Memory B cell (primary cell): ENCODE measurements at regions not wholly inside any gene's neighbourhood (a gene's known extent, or its start where the extent isn't known, plus 50 kb on each side); places are given as distances from the start of the nearest gene placed in this dataset.

Source experiments
- ATAC-seq: fragments of 150-1000 bp; cut with Tn5 transposase; 2 replicates; pipeline ENCODE4 v1.10.0; 2021; ENCODE audit warnings: low read depth, mild to moderate bottlenecking, moderate library complexity
- DNase-seq, 2 donors: peaks; one replicate each; pipeline ENCODE4 v3.0.0; 2022; ENCODE audit warnings: low spot score in 2 of 2
- H3K27ac Mint-ChIP-seq: one replicate; pipeline ENCODE4 v1.8.0; 2022; ENCODE audit warnings: mild to moderate bottlenecking, moderate library complexity, mixed read lengths
- H3K27me3 Mint-ChIP-seq: one replicate; pipeline ENCODE4 v1.8.0; 2022; ENCODE audit warnings: mixed read lengths
- H3K36me3 Mint-ChIP-seq: one replicate; pipeline ENCODE4 v1.8.0; 2022; ENCODE audit warnings: mild to moderate bottlenecking, mixed read lengths
- H3K4me1 Mint-ChIP-seq: one replicate; pipeline ENCODE4 v1.8.0; 2022; ENCODE audit warnings: mixed read lengths
- H3K4me3 Mint-ChIP-seq: one replicate; pipeline ENCODE4 v1.8.0; 2022; ENCODE audit warnings: mild to moderate bottlenecking, moderate library complexity, mixed read lengths
- H3K9me3 Mint-ChIP-seq: one replicate; pipeline ENCODE4 v1.8.0; 2022; ENCODE audit warnings: mixed read lengths

DNA sequence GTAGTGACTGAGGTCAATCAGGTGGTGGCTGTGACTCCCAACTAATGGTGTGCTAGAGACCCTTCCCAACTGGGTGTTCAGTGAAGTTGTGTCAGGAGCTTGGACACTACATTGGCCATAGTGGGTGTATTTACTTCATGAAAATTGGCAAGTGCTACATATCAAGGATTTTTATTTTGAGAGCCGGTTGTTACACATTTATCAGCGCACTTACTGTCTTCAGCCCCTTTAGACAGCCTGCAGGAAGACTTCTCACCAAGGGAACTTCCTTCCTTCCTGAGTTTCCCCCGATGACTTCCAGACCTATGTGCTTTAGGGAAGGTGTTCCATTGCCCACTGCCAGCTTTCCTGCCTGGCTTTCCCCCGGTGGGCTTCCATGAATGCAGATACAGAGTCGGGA is 261.2 kb downstream of the CBLN1 start:
- H3K4me1 Mint-ChIP-seq: no peaks in the 10 kb centered on the region
- no peak overlapping the region for H3K27ac Mint-ChIP-seq

DNA sequence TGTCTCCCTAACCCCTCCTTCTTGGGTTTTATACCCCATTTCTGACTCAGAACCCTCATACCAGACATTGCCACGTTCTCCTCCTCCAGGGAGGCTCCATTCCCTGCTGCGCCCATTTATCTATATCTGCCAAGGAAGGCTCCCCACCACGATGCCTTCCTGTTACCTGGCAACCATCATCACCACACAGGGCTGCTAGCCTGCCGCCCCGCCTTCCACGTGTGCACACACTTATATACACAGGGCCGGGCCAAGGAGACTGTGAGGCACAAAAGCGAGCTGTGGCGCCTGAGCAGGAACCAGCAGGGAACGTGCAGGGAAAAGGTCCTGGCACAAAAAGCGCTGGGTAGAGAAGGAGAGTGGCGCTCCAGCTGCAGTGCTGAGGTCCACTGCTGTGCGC is 261.8 kb downstream of the CBLN1 start:
- H3K27ac Mint-ChIP-seq: no peak overlapping the region
- H3K27me3 Mint-ChIP-seq: no peaks in the 10 kb centered on the region
- peaks cover 2% of the 10 kb centered on the region for H3K9me3 Mint-ChIP-seq
- no peak overlapping the region for H3K4me3 Mint-ChIP-seq
- H3K4me1 Mint-ChIP-seq: no peaks in the 10 kb centered on the region
- ATAC-seq (no peak), DNase-seq (no peak)
- H3K36me3 Mint-ChIP-seq: no peaks in the 10 kb centered on the region

More for the DNA sequence above, 261.2 kb downstream of the CBLN1 start:
- Mint-ChIP-seq H3K27me3 (no peaks in the 10 kb centered on the region), H3K9me3 (peaks cover 2% of the 10 kb centered on the region), H3K36me3 (no peaks in the 10 kb centered on the region), H3K4me3 (no peak overlapping the region)
- ATAC-seq (no peak), DNase-seq (no peak)

DNA sequence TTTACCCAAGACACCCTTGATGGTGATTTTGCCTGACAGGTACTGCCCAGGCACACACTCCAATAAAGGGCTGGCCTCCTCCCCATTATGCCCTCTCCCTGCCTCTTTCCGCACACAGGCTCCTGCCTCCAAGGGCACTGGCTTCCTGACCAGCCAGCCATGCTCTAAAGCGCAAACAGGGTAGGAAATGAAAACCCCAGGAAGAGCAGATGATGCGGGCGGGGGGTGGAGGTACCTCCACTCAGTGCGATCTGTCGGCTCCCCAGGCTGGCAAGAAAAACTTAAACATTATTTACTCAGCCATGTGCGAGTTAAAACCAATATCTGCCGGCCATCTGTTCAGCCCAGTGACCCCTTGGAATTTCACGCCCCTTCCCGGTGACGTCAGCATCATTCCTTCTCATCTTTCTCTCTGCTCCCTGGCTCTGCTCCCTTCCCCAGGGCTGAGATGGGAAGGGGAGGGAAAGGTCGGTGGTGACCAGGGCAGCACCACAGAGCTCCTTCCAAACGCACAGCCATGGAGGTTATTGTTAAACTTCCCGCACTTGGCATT is 262.5 kb downstream of the CBLN1 start:
- no peak overlapping the region for H3K27ac Mint-ChIP-seq
- no peak overlapping the region for H3K4me3 Mint-ChIP-seq
- H3K9me3 Mint-ChIP-seq: peaks cover 6% of the 10 kb centered on the region

DNA sequence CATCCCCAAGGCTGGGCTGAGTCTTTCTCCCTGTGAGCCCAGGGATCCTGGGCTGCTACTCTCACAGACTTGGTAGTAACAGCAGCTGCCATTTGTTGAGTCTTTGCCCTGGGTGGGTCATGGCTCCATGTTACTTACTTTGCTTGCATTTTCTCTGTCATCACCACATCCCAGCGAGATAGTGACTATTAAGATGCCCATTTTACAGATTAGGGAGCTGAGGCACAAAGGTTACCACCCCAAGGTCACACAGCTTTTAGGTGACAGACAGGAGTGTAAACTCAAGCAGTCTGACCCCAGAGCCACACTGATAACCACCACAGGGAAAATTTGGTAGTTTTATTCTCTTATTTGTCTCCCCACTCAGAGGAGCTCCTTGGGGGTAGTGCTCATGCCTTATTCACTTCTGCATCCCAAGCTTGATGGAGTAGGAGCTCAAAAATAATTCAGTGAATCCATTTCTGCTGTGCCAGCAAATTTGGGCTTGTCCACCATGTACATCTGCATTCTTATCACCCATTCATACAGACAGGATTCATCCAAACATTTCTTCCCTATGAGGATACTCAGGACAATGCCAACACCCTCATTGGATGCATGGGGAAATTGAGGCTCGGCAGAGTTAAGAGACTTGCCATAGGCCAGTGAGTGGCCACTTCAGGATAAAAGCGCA is 263.2 kb downstream of the CBLN1 start:
- DNase-seq (no peak), ATAC-seq (no peak)
- no peak overlapping the region for H3K4me3 Mint-ChIP-seq
- H3K27ac Mint-ChIP-seq: no peak overlapping the region
- peaks cover 7% of the 10 kb centered on the region for H3K9me3 Mint-ChIP-seq
- H3K36me3 Mint-ChIP-seq: no peaks in the 10 kb centered on the region
- no peaks in the 10 kb centered on the region for H3K4me1 Mint-ChIP-seq
- H3K27me3 Mint-ChIP-seq: no peaks in the 10 kb centered on the region

More for the DNA sequence above, 262.5 kb downstream of the CBLN1 start:
- ATAC-seq (no peak), DNase-seq (no peak)
- H3K4me1 Mint-ChIP-seq: no peaks in the 10 kb centered on the region
- no peaks in the 10 kb centered on the region for H3K36me3 Mint-ChIP-seq
- H3K27me3 Mint-ChIP-seq: no peaks in the 10 kb centered on the region

DNA sequence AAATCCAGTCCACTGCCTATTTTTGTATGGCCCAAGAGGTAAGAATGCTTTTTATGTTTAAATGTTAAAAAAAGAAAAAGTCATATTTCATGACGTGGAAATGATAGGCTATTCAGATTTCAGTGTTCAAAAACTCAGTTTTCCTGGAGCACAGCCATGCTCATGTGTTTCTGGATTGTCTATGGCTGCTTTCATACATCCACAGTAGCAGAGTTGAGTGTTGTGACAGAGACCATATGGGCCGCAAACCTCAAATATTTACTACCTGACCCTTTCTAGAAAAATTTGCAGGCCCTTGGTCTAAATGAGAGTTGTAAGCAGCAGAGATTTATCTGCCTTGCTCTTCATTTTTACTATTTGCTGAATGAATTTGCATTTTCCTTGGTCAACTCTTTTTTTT is 264.1 kb downstream of the CBLN1 start:
- peaks cover 7% of the 10 kb centered on the region for H3K9me3 Mint-ChIP-seq
- H3K27ac Mint-ChIP-seq: no peak overlapping the region
- H3K4me3 Mint-ChIP-seq: no peak overlapping the region
- H3K4me1 Mint-ChIP-seq: no peaks in the 10 kb centered on the region
- no peaks in the 10 kb centered on the region for H3K27me3 Mint-ChIP-seq
- no peaks in the 10 kb centered on the region for H3K36me3 Mint-ChIP-seq
- DNase-seq (no peak), ATAC-seq (no peak)

DNA sequence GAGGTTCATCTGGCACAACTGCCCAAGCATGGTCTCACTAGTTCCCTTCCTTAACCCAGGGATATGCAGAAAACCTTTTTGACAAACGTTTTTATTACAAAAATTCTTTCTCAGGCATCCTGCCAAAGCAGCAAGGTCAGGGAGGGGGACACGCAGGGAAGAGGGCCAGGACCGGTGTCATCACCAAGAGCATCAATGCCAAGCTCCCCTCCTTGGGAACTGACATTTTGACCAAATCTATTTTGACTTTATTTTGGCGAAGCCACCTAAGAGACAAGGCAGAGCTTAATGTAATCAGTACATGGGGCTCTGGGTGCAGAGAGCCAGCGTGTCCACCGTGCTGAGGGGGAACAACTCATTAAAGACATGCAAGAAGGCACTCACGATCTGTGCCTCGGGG is 265.2 kb downstream of the CBLN1 start:
- Mint-ChIP-seq H3K9me3 (peaks cover 6% of the 10 kb centered on the region), H3K36me3 (no peaks in the 10 kb centered on the region)
- DNase-seq: no peak

DNA sequence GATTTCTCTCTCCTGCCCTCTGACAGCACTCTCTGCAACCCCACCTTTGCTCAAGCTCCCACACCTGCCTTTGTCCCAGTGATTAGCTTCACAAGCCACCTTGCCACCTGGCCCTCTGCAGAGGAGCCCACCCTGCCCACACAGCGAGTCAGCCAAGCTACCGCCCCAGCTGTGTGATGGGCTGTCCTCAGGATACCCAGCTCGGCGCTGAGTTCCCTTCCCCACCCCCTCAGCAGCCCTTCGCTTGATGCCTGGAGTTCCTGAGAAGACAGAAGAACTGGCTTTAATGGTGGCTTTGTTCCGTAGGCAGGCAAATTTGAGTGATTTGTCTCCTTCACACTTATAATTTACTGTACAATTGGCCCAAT is 266.4 kb downstream of the CBLN1 start:
- Mint-ChIP-seq H3K4me3 (no peak overlapping the region), H3K4me1 (no peaks in the 10 kb centered on the region), H3K27ac (no peak overlapping the region), H3K27me3 (no peaks in the 10 kb centered on the region), H3K36me3 (no peaks in the 10 kb centered on the region), H3K9me3 (peaks cover 6% of the 10 kb centered on the region)
- no peak for ATAC-seq
- no peak for DNase-seq

More for the DNA sequence above, 265.2 kb downstream of the CBLN1 start:
- ATAC-seq: no peak
- Mint-ChIP-seq H3K27ac (no peak overlapping the region), H3K4me3 (no peak overlapping the region), H3K27me3 (no peaks in the 10 kb centered on the region), H3K4me1 (no peaks in the 10 kb centered on the region)

DNA sequence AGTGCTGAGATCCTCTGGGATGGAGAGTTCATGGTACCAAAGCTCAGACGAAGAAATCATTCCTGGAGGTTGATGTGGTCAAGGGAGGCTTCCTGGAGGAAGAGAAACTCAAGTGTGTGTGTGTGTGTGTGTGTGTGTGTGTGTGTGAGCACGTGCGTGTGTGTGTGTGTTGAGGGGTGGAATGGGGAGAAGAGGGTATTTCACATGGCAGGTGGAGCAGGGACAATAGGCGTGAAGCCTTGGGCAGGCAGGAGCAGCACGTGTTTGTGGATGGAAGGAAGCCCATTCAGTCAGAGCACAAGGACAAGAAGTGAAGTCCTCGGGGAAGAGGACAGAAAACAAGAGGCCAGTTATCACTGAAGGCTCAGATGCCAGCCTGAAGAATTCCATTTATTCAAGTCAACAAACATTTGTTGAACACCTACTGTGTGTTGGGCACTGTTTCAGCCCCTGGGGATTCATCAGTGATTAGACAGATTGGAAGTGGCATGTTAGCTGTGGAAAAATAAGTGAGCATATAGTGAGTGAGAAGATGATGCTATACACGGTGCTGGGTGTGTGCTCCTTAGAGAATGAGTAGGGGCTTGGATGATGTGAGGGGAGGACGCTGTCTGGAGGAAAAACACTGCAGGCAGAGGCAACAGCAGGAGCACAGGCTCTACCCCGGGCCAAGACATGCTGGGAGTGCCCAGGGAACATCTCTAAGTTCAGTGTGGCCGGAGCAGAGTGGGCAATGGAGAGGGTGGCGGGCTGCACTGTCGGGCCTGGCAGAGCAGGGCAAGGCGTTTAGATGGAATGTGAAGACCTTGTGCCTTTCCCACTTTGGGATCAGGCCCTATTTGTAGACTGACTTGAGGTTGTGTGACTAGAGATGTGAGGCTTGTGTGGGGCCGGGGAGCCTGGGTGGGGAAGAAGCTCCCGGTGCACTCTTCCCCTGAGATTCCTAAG is 267.1 kb downstream of the CBLN1 start:
- ATAC-seq (no peak), DNase-seq (no peak)
- Mint-ChIP-seq H3K4me1 (no peaks in the 10 kb centered on the region), H3K4me3 (no peak overlapping the region), H3K27me3 (no peaks in the 10 kb centered on the region), H3K36me3 (no peaks in the 10 kb centered on the region), H3K27ac (no peak overlapping the region), H3K9me3 (peaks cover 6% of the 10 kb centered on the region)

DNA sequence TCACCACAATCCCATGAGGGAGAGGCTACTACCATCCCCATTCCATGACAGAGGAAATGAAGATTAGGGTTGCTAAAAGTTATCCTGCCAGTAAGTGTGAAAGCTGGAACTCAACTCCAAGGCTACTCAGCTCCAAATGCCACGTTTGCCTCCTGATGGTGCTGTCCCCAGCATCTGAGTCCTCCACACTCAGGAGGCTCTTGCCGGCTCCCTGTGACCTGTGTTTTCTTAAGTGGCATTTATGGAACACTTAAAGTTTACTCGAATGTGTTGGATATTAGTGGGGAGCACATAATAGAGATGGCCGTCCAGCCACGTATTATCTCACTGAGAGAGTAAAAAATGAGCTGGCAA is 267.9 kb downstream of the CBLN1 start:
- Mint-ChIP-seq H3K9me3 (peaks cover 6% of the 10 kb centered on the region), H3K4me3 (no peak overlapping the region), H3K27ac (no peak overlapping the region), H3K27me3 (no peaks in the 10 kb centered on the region), H3K4me1 (no peaks in the 10 kb centered on the region), H3K36me3 (no peaks in the 10 kb centered on the region)
- ATAC-seq (no peak), DNase-seq (no peak)

DNA sequence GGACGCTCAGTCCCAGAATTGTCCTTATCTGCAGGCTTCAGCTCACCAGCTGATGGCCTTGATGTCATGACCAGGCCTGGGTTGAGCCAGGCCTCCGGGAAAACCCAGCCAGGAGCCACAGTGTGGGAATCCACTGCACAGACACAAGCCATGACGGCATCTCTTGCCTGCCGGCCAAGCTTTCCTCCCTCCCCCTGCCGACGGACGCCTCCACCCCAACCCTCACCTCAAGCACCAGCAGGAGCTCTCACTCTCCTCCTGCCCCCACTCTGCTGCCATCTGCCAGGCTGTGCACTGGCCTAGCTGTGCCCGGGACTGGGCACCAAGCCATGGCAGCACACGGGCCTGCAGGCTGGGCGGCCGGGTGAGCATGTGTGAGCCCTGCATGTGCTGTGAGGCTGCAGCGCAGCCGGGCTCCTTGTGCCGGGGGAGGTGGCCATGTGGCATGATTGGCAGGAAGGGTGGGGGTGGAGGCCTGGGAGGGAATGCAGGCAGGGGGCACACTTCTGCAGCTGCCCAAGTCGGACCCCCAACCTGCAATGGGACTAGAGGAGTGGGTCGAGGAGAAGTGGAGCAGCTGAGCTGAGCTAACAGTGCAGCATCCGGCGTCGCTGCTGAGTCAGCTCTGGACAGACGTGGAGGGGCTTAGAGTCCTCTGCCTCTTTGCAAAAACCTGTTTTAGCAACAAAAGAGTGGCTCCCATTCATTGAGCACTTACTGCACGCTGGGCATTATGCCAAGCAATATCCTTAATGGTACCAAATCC is 268.5 kb downstream of the CBLN1 start:
- H3K27ac Mint-ChIP-seq: no peak overlapping the region
- no peaks in the 10 kb centered on the region for H3K4me1 Mint-ChIP-seq
- H3K9me3 Mint-ChIP-seq: peaks cover 6% of the 10 kb centered on the region
- no peaks in the 10 kb centered on the region for H3K36me3 Mint-ChIP-seq
- no peak overlapping the region for H3K4me3 Mint-ChIP-seq
- DNase-seq: no peak
- no peak for ATAC-seq
- no peaks in the 10 kb centered on the region for H3K27me3 Mint-ChIP-seq

DNA sequence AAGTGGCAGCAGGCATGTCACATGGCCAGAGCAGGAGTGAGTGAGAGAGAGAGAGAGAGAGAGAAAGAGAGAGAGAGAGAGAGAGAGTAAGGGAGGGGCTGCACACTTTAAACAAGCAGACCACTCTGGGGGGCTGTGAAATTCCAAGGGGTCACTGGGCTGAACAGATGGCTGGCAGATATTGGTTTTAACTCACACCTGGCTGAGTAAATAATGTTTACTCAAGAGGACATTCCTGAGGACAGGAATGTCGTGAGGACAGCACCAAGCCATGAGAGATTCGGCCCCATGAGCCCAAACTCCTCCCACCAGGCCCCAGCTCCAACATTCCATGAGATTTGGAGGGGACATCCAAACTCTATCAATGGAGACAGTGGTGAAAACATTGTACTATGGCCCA is 269.7 kb downstream of the CBLN1 start:
- H3K4me3 Mint-ChIP-seq: no peak overlapping the region
- no peaks in the 10 kb centered on the region for H3K4me1 Mint-ChIP-seq
- H3K36me3 Mint-ChIP-seq: no peaks in the 10 kb centered on the region
- H3K27me3 Mint-ChIP-seq: no peaks in the 10 kb centered on the region
- no peak for ATAC-seq
- H3K27ac Mint-ChIP-seq: no peak overlapping the region
- DNase-seq: no peak
- H3K9me3 Mint-ChIP-seq: peaks cover 6% of the 10 kb centered on the region

DNA sequence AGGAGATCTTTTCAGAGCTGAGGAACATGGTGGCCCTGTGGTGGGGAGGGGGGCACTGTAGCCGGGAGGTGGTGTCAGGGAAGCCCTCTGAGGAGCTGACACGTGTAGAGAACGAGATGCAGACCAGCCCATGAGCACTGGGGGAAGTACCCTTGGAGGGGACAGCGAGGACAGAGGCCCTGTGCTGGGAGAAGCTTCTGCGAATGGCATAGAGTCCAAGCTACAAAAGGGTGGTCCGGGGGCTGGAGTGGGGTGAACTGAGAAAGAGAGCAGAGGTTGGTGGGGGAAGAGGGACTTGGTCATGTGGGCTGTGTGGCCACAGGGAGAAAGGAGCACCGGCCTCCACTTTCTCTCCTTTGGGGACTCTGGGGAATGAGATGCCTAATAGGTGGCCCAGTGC is 270.8 kb downstream of the CBLN1 start:
- Mint-ChIP-seq H3K9me3 (peaks cover 8% of the 10 kb centered on the region), H3K27ac (no peak overlapping the region), H3K27me3 (no peaks in the 10 kb centered on the region), H3K36me3 (no peaks in the 10 kb centered on the region), H3K4me3 (no peak overlapping the region), H3K4me1 (no peaks in the 10 kb centered on the region)
- DNase-seq: no peak
- ATAC-seq: no peak

DNA sequence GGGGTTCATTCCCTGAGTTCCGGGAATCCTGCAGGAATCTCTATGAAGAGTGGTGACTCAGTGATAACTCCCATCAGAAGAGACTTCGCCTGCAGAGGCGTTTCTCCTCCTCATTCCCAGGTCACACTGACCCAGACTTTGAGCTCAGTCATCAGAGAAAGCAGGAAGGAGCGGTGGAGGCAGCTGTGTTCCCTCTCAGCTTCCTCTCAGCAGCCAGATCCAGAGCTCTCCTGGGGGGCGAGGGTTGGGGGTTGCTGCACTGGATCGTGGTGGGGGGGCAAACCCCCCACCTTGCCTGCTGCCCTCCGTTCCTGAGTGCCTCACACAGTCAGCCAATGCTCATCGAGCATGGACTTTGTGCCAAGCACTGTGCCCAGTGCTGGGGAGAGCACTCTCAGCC is 271.2 kb downstream of the CBLN1 start:
- no peak overlapping the region for H3K4me3 Mint-ChIP-seq
- no peaks in the 10 kb centered on the region for H3K4me1 Mint-ChIP-seq
- no peak overlapping the region for H3K27ac Mint-ChIP-seq
- ATAC-seq (no peak), DNase-seq (no peak)
- peaks cover 8% of the 10 kb centered on the region for H3K9me3 Mint-ChIP-seq
- H3K36me3 Mint-ChIP-seq: no peaks in the 10 kb centered on the region
- H3K27me3 Mint-ChIP-seq: no peaks in the 10 kb centered on the region

DNA sequence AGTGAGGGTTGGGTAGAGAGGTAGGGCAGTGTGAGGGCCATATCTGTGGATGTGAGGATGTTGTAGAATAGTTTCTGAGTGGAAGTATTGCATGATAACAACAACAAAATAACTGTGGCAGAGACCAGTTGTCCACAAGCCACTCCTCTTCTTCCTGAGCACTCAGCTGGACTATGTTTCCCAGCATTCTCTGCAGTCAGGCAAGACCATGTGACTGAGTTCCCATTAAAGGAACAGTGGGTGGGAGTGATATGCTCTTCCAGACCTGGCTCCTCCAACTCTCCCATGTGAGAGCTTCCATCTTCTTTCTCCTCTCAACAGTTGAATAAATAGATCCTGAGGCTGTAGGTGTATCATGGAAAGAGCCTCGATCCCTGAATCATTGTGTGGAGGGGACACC is 272.4 kb downstream of the CBLN1 start:
- Mint-ChIP-seq H3K9me3 (peaks cover 4% of the 10 kb centered on the region), H3K27me3 (no peaks in the 10 kb centered on the region), H3K4me1 (no peaks in the 10 kb centered on the region), H3K27ac (no peak overlapping the region), H3K36me3 (no peaks in the 10 kb centered on the region), H3K4me3 (no peak overlapping the region)
- DNase-seq: no peak
- no peak for ATAC-seq
